HG03135 (cell line): ENCODE measurements at regions not wholly inside any gene's neighbourhood (a gene's known extent, or its start where the extent isn't known, plus 50 kb on each side); places are given as distances from the start of the nearest gene placed in this dataset.

Experiments used
- ATAC-seq: cut with Tn5 transposase; IDR thresholded peaks from one replicate; pipeline ENCODE4 v1.9.1; 2021; ENCODE audit warnings: mild to moderate bottlenecking, moderate library complexity; ENCODE audit not compliant: unreplicated experiment

- ATAC-seq, result no peak
These were observed 193.2 kb upstream of the RORB start for GRCh38 chr9:74303945-74304344.

- no peak for ATAC-seq
These were observed 192.5 kb upstream of the RORB start for GRCh38 chr9:74304598-74304997.

- no peak for ATAC-seq
These were observed 187.5 kb upstream of the RORB start for GRCh38 chr9:74309654-74310053.

GRCh38 chr9:74317235-74317634 lies 179.9 kb upstream of the RORB start:
- no peak for ATAC-seq

- ATAC-seq, result no peak
These were observed 175.7 kb upstream of the RORB start for GRCh38 chr9:74321396-74321795.

GRCh38 chr9:74322661-74323314 lies 174.3 kb upstream of the RORB start:
- no peak for ATAC-seq

- no peak for ATAC-seq
These were observed 166.5 kb upstream of the RORB start for GRCh38 chr9:74330487-74331214.

- ATAC-seq, result no peak
These were observed 165.5 kb upstream of the RORB start for GRCh38 chr9:74331607-74332006.

- no peak for ATAC-seq
These were observed 163.6 kb upstream of the RORB start for GRCh38 chr9:74333384-74334032.

- ATAC-seq, result no peak
These were observed 162.9 kb upstream of the RORB start for GRCh38 chr9:74334271-74334670.

GRCh38 chr9:74336161-74336560 lies 161.0 kb upstream of the RORB start:
- ATAC-seq, result no peak

GRCh38 chr9:74348777-74349176 lies 148.4 kb upstream of the RORB start:
- no peak for ATAC-seq

- no peak for ATAC-seq
These were observed 142.0 kb upstream of the RORB start for GRCh38 chr9:74355107-74355506.

- ATAC-seq, result no peak
These were observed 139.6 kb upstream of the RORB start for GRCh38 chr9:74357577-74357976.

GRCh38 chr9:74358959-74359358 lies 138.2 kb upstream of the RORB start:
- ATAC-seq, result no peak

- ATAC-seq, result no peak
These were observed 135.6 kb upstream of the RORB start for GRCh38 chr9:74361508-74361907.

- ATAC-seq, result no peak
These were observed 134.7 kb upstream of the RORB start for GRCh38 chr9:74362423-74362822.

- no peak for ATAC-seq
These were observed 131.0 kb upstream of the RORB start for GRCh38 chr9:74366111-74366510.

GRCh38 chr9:74369844-74370243 lies 127.3 kb upstream of the RORB start:
- no peak for ATAC-seq

GRCh38 chr9:74373348-74373747 lies 123.8 kb upstream of the RORB start:
- ATAC-seq, result no peak

GRCh38 chr9:74379718-74380117 lies 117.4 kb upstream of the RORB start:
- ATAC-seq, result no peak

- no peak for ATAC-seq
These were observed 105.3 kb upstream of the RORB start for GRCh38 chr9:74391816-74392215.
